H1 (cell line): ENCODE measurements at regions not wholly inside any gene's neighbourhood (a gene's known extent, or its start where the extent isn't known, plus 50 kb on each side); places are given as distances from the start of the nearest gene placed in this dataset.

ENCODE experiments used
- CTCF ChIA-PET: fragments of 300-600 bp; sonication (Branson Sonifier 250); formaldehyde crosslinking; loops from one replicate; lab custom pipeline; 2021; ENCODE audit not compliant: partially characterized antibody; lab: Charles Lee
- POLR2A ChIA-PET: fragments of 300-600 bp; sonication (Branson Sonifier 250); formaldehyde crosslinking; loops from one replicate; lab custom pipeline; 2021; ENCODE audit warnings: inconsistent platforms; ENCODE audit not compliant: partially characterized antibody; lab: Charles Lee
- DNase-seq, 2 experiments: peaks; one replicate each; pipeline versions ENCODE4 v3.0.0 to v3.0.0-alpha.2; 2010 to 2022; ENCODE audit warnings: low spot score in 2 of 2, low read depth in 1 of 2, mixed read lengths in 1 of 2
- FAIRE-seq: peaks from 2 replicates; lab custom pipeline; 2011; peaks lifted over from hg19 to GRCh38; lab: Jason Lieb, UNC
- H2AFZ ChIP-seq: 2 replicates; pipeline ENCODE4 v1.8.1; 2012; ENCODE audit warnings: low read length, inconsistent platforms
- H2AK5ac ChIP-seq: 2 replicates; pipeline ENCODE4 v1.6.1; 2013; ENCODE audit warnings: low read depth, low read length
- H2BK120ac ChIP-seq: replicated peaks from 2 replicates; pipeline ENCODE3; 2013; ENCODE audit warnings: low read depth, low read length, inconsistent platforms
- H2BK12ac ChIP-seq: 2 replicates; pipeline ENCODE4 v1.6.1; 2013; ENCODE audit warnings: low read depth, low read length
- H2BK15ac ChIP-seq: 2 replicates; pipeline ENCODE4 v1.6.1; 2013; ENCODE audit warnings: low read length
- H2BK20ac ChIP-seq: 2 replicates; pipeline ENCODE4 v1.6.1; 2013; ENCODE audit warnings: low read length
- H2BK5ac ChIP-seq: 2 replicates; pipeline ENCODE4 v1.6.1; 2013; ENCODE audit warnings: low read depth, low read length
- H3K14ac ChIP-seq: 2 replicates; pipeline ENCODE4 v1.6.1; 2013; ENCODE audit warnings: inconsistent platforms; ENCODE audit not compliant: insufficient read length
- H3K18ac ChIP-seq: 2 replicates; pipeline ENCODE4 v1.6.1; 2013; ENCODE audit warnings: low read length; ENCODE audit errors: extremely low read depth
- H3K23ac ChIP-seq: 2 replicates; pipeline ENCODE4 v1.6.1; 2013; ENCODE audit warnings: inconsistent platforms; ENCODE audit not compliant: insufficient read length
- H3K23me2 ChIP-seq: 2 replicates; pipeline ENCODE4 v1.6.1; 2013; ENCODE audit warnings: low read depth, low read length
- H3K27ac ChIP-seq: 2 replicates; pipeline ENCODE4 v1.6.1; 2011; ENCODE audit warnings: low read depth, low read length, inconsistent platforms
- H3K27me3 ChIP-seq, 4 experiments: replicated peaks in 1 of 4; 1 replicate in 1 of 4; 2 replicates in 3 of 4; pipeline versions ENCODE4 v1.6.1 to v1.8.1; 2011 to 2013; ENCODE audit warnings: low read length in 3 of 4, mild to moderate bottlenecking in 3 of 4, inconsistent platforms in 2 of 4, mixed read lengths in 2 of 4, moderate library complexity in 1 of 4; ENCODE audit not compliant: control insufficient read depth in 3 of 4, insufficient read depth in 3 of 4; ENCODE audit errors: extremely low read depth in 1 of 4
- H3K36me3 ChIP-seq, 4 experiments: 2 replicates each; pipeline versions ENCODE4 v1.6.1 to v1.8.1; 2011 to 2013; ENCODE audit warnings: mild to moderate bottlenecking in 4 of 4, low read length in 3 of 4, moderate library complexity in 2 of 4, control low read depth in 1 of 4, inconsistent platforms in 1 of 4; ENCODE audit not compliant: insufficient read depth in 4 of 4, control insufficient read depth in 2 of 4
- H3K4ac ChIP-seq: replicated peaks from 2 replicates; pipeline ENCODE3; 2013; ENCODE audit warnings: low read length, low read depth, mixed read lengths, inconsistent platforms; ENCODE audit not compliant: insufficient read length
- H3K4me1 ChIP-seq, 4 experiments: replicated peaks in 1 of 4; 1 replicate in 1 of 4; 2 replicates in 3 of 4; pipeline versions ENCODE4 v1.6.1 to v1.8.1; 2011 to 2013; ENCODE audit warnings: low read length in 3 of 4, inconsistent platforms in 2 of 4, mixed read lengths in 1 of 4; ENCODE audit not compliant: insufficient read depth in 4 of 4, control insufficient read depth in 3 of 4
- H3K4me2 ChIP-seq, 2 experiments: 2 replicates each; pipeline versions ENCODE4 v1.6.1 to v1.8.1; 2011 to 2013; ENCODE audit warnings: low read depth in 2 of 2, low read length in 2 of 2, control low read depth in 1 of 2, inconsistent platforms in 1 of 2, mild to moderate bottlenecking in 1 of 2; ENCODE audit not compliant: insufficient read depth in 1 of 2
- H3K4me3 ChIP-seq, 4 experiments: fragments of 200-600, 300-600 bp in 1 of 4; sonication (generic), shearing (Covaris generic), sonication (Bioruptor Twin) in 1 of 4; 2 replicates each; pipeline versions ENCODE4 v1.5.1 to v1.8.1; 2011 to 2016; ENCODE audit warnings: low read length in 4 of 4, low read depth in 3 of 4, control low read depth in 2 of 4, inconsistent platforms in 2 of 4, mild to moderate bottlenecking in 2 of 4, mixed read lengths in 1 of 4, moderate library complexity in 1 of 4; ENCODE audit not compliant: insufficient read depth in 2 of 4; ENCODE audit errors: extremely low read depth in 1 of 4
- H3K56ac ChIP-seq: replicated peaks from 2 replicates; pipeline ENCODE3; 2013; ENCODE audit warnings: low read depth, mild to moderate bottlenecking, mixed read lengths, low read length, inconsistent platforms; ENCODE audit not compliant: insufficient read length
- H3K79me1 ChIP-seq: 2 replicates; pipeline ENCODE4 v1.6.1; 2013; ENCODE audit warnings: low read depth, low read length, control low read depth
- H3K79me2 ChIP-seq, 2 experiments: 2 replicates each; pipeline versions ENCODE4 v1.6.1 to v1.8.1; 2012 to 2013; ENCODE audit warnings: low read length in 2 of 2, mild to moderate bottlenecking in 2 of 2, inconsistent platforms in 1 of 2; ENCODE audit not compliant: insufficient read depth in 2 of 2, control insufficient read depth in 1 of 2
- H3K9ac ChIP-seq, 4 experiments: replicated peaks in 1 of 4; 1 replicate in 1 of 4; 2 replicates in 3 of 4; pipeline versions ENCODE4 v1.6.1 to v1.8.1; 2011 to 2013; ENCODE audit warnings: low read depth in 3 of 4, low read length in 3 of 4, control low read depth in 2 of 4, mild to moderate bottlenecking in 2 of 4, moderate library complexity in 2 of 4, inconsistent platforms in 1 of 4; ENCODE audit errors: extremely low read depth in 1 of 4
- H3K9me3 ChIP-seq, 2 experiments: 2 replicates each; pipeline versions ENCODE4 v1.6.1 to v1.8.1; 2012 to 2013; ENCODE audit warnings: mild to moderate bottlenecking in 2 of 2, moderate library complexity in 2 of 2, control low read depth in 1 of 2, inconsistent platforms in 1 of 2, low read depth in 1 of 2, low read length in 1 of 2, mixed read lengths in 1 of 2; ENCODE audit not compliant: insufficient read depth in 2 of 2
- H4K20me1 ChIP-seq, 2 experiments: replicated peaks in 1 of 2; 2 replicates each; pipeline versions ENCODE3 to v1.8.1; 2011 to 2013; ENCODE audit warnings: inconsistent platforms in 2 of 2, low read length in 2 of 2, mild to moderate bottlenecking in 1 of 2; ENCODE audit not compliant: insufficient read depth in 2 of 2, control insufficient read depth in 1 of 2
- H4K5ac ChIP-seq: 2 replicates; pipeline ENCODE4 v1.6.1; 2013; ENCODE audit warnings: low read length, low read depth, mixed read lengths, inconsistent platforms; ENCODE audit not compliant: insufficient read length
- H4K8ac ChIP-seq: 2 replicates; pipeline ENCODE4 v1.8.0; 2013; ENCODE audit warnings: mild to moderate bottlenecking, moderate library complexity, low read length, inconsistent platforms; ENCODE audit not compliant: insufficient read depth; ENCODE audit errors: extremely low read depth
- H4K91ac ChIP-seq: replicated peaks from 2 replicates; pipeline ENCODE3; 2013; ENCODE audit warnings: low read length, mixed read lengths, inconsistent platforms; ENCODE audit not compliant: insufficient read length
- BRCA1 ChIP-seq: IDR thresholded peaks from 2 replicates; pipeline ENCODE4 v1.6.1; 2012; ENCODE audit warnings: low read depth, low read length, improper control_type of control experiment
- CREB1 ChIP-seq: IDR thresholded peaks from 2 replicates; pipeline ENCODE4 v1.6.1; 2012; ENCODE audit warnings: inconsistent platforms
- CTCF ChIP-seq, 3 experiments: IDR thresholded peaks; 1 replicate in 2 of 3; 2 replicates in 1 of 3; pipeline versions ENCODE4 v1.5.1 to v1.6.1; 2011; ENCODE audit warnings: low read length in 3 of 3, mild to moderate bottlenecking in 3 of 3, inconsistent platforms in 2 of 3, low read depth in 1 of 3, moderate library complexity in 1 of 3; ENCODE audit not compliant: insufficient read depth in 1 of 3; ENCODE audit errors: control extremely low read depth in 1 of 3
- EP300 ChIP-seq, 2 experiments: IDR thresholded peaks; 1 replicate in 1 of 2; 2 replicates in 1 of 2; pipeline ENCODE4 v1.6.1; 2011 to 2012; ENCODE audit warnings: low read depth in 2 of 2, low read length in 2 of 2, mild to moderate bottlenecking in 2 of 2, borderline replicate concordance in 1 of 2, inconsistent platforms in 1 of 2, moderate library complexity in 1 of 2
- KDM1A ChIP-seq: fragments of 200-600, 300-600 bp; sonication (generic); IDR thresholded peaks from 2 replicates; pipeline ENCODE4 v1.7.1; 2016; ENCODE audit warnings: mild to moderate bottlenecking, low read length, borderline replicate concordance
- MAX ChIP-seq: IDR thresholded peaks from 2 replicates; pipeline ENCODE4 v1.6.1; 2012; ENCODE audit warnings: inconsistent platforms
- POLR2A ChIP-seq, 2 experiments: IDR thresholded peaks; 1 replicate in 1 of 2; 2 replicates in 1 of 2; pipeline ENCODE4 v1.6.1; 2011; ENCODE audit warnings: low read depth in 2 of 2, low read length in 2 of 2, mild to moderate bottlenecking in 2 of 2; ENCODE audit errors: control extremely low read depth in 1 of 2
- POLR2AphosphoS5 ChIP-seq: IDR thresholded peaks from 2 replicates; pipeline ENCODE4 v1.6.1; 2011; ENCODE audit warnings: low read depth, low read length
- POU5F1 ChIP-seq: IDR thresholded peaks from 2 replicates; pipeline ENCODE4 v1.6.1; 2011; ENCODE audit warnings: low read depth, mild to moderate bottlenecking, low read length, moderate library complexity
- RAD21 ChIP-seq, 2 experiments: IDR thresholded peaks in 1 of 2; conservative IDR thresholded peaks in 1 of 2; 2 replicates each; pipeline ENCODE4 v1.6.1; 2011; ENCODE audit warnings: low read depth in 2 of 2, low read length in 2 of 2, improper control_type of control experiment in 1 of 2, inconsistent platforms in 1 of 2, mild to moderate bottlenecking in 1 of 2, moderate library complexity in 1 of 2
- SIN3A ChIP-seq, 2 experiments: IDR thresholded peaks in 1 of 2; conservative IDR thresholded peaks in 1 of 2; 2 replicates each; pipeline ENCODE4 v1.6.1; 2011 to 2012; ENCODE audit warnings: low read length in 2 of 2, improper control_type of control experiment in 1 of 2, low read depth in 1 of 2, mild to moderate bottlenecking in 1 of 2
- WGBS, 2 experiments: shearing (Covaris generic) in 1 of 2; methylation state at CpG; one replicate each; pipeline versions ENCODE4 v1.1.6 to v1.1.7; 2013 to 2015; ENCODE audit warnings: low lambda C conversion rate in 2 of 2, mixed read lengths in 2 of 2, inconsistent platforms in 1 of 2, low coverage in 1 of 2, missing lambda C conversion rate in 1 of 2; ENCODE audit not compliant: insufficient replicate concordance in 2 of 2, insufficient coverage in 1 of 2, insufficient read length in 1 of 2; ENCODE audit errors: extremely low coverage in 1 of 2, missing lambda C conversion rate in 1 of 2; 5-methylcytosine and 5-hydroxymethylcytosine counted together

GRCh38 chr1:69221524-69221923, 346.2 kb upstream of the LRRC7 start:
- Histone ChIP-seq H3K79me2 (no peaks in the 10 kb centered on the region), H4K91ac (no peak overlapping the region), H4K8ac (no peak overlapping the region), H3K9ac (no peak overlapping the region), H4K20me1 (no peaks in the 10 kb centered on the region), H2AFZ (no peak overlapping the region), H3K4me1 (no peaks in the 10 kb centered on the region), H3K9me3 (no peaks in the 10 kb centered on the region), H2AK5ac (no peak overlapping the region), H3K27me3 (no peaks in the 10 kb centered on the region), H3K36me3 (no peaks in the 10 kb centered on the region), H3K23ac (no peak overlapping the region), H3K23me2 (no peaks in the 10 kb centered on the region), H2BK120ac (no peak overlapping the region), H2BK15ac (no peak overlapping the region), H3K4me3 (no peak overlapping the region), H2BK20ac (no peak overlapping the region), H4K5ac (no peak overlapping the region), H3K18ac (no peak overlapping the region), H2BK12ac (no peak overlapping the region), H3K14ac (no peak overlapping the region), H2BK5ac (no peak overlapping the region), H3K4ac (no peak overlapping the region), H3K4me2 (no peak overlapping the region), H3K27ac (no peak overlapping the region)
- DNase-seq (no peak), FAIRE-seq (no peak)
- WGBS, 2 experiments = 92% methylated on average over 1 of the region's 1 CpG; no CpG with 5 or more reads in 1 of the 2 experiments
- ChIA-PET POLR2A (no interaction called here), CTCF (interaction anchor here (0.8 to 1.7 kb wide), 6 partner anchors 9 to 94 kb away, joined by 3 to 7 read pairs (median 4); no protein-coding TSS in a partner anchor)
- TF ChIP-seq POU5F1 = no peak
- no peak for TF ChIP-seq POLR2A (IDR thresholded peaks at IDR 0.05; ENCODE audit: control extremely low read depth in 1 of 2, low read depth in 2 of 2, low read length in 2 of 2)
- no peak for TF ChIP-seq SIN3A (conservative IDR thresholded peaks at IDR 0.05 in 1 of 2, IDR thresholded peaks at IDR 0.05 in 1 of 2; ENCODE audit: low read depth in 1 of 2, low read length in 2 of 2)
- peak in 1 of 3 experiments; percentile 23; a peak in 1 of 4 replicates for TF ChIP-seq CTCF (IDR thresholded peaks at IDR 0.05; ENCODE audit: control extremely low read depth in 1 of 3, insufficient read depth in 1 of 3, low read depth in 1 of 3, low read length in 3 of 3)
- no peak for TF ChIP-seq CREB1
- TF ChIP-seq BRCA1 = no peak
- no peak for TF ChIP-seq POLR2AphosphoS5
- no peak for TF ChIP-seq MAX
- no peak for TF ChIP-seq KDM1A
- peak; percentile 22 to 34; a peak in 2 of 4 replicates for TF ChIP-seq RAD21 (IDR thresholded peaks at IDR 0.05 in 1 of 2, conservative IDR thresholded peaks at IDR 0.05 in 1 of 2; ENCODE audit: low read depth in 2 of 2, low read length in 2 of 2)
- TF ChIP-seq EP300 (IDR thresholded peaks at IDR 0.05; ENCODE audit: borderline replicate concordance in 1 of 2, low read depth in 2 of 2, low read length in 2 of 2) = no peak
- TF ChIP-seq, all 59 proteins: peak for 2
- Histone ChIP-seq H3K56ac (no peak overlapping the region), H3K79me1 (no peaks in the 10 kb centered on the region)
